GM21619 (cell line): ENCODE measurements at regions not wholly inside any gene's neighbourhood (a gene's known extent, or its start where the extent isn't known, plus 50 kb on each side); places are given as distances from the start of the nearest gene placed in this dataset.
"Not testable (repeated sequence)": the region's sequence is repeated elsewhere in the genome, so short reads cannot be mapped to it uniquely, and the experiment has no call there.

Source experiments
- ATAC-seq: cut with Tn5 transposase; IDR thresholded peaks from one replicate; pipeline ENCODE4 v1.9.1; 2021; ENCODE audit not compliant: unreplicated experiment

DNA sequence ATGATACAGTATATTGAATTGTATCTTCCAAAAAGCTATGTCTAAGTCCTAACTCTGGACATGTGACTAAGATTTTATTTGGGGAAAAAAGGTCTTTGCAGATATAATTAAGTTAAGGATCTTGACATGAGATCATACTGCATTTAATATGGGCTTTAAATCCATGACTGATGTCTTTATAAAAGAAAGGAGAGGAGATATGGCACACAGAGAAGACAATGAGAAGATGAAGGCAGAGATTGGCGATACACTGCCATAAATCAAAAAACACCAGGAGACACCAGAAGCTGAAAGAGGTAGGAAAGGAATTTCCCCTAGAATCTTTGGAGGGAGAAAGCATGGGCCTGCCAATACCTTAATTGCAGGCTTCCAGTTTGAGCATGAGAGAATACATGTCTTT, 1450.2 kb downstream of the HACE1 start:
- no peak for ATAC-seq

DNA sequence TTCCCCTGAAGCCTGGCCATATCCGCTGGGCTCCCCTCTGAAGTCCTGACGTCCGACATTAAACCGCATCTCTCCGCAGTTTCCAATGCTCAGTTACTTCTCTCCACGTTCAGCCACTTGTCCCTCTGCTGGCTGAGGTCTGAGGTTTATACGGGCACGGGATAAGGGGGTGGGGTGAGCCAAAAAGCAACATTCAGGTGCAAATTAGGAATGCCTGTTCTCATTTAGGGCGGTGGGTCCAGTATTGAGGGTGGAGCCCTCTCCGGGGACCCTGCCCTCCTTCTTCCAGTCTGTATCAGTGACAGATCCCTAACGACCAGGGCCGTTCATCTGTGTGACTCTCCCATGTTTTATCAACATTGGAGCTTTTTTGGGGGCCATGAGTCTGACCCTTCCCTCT, 1454.4 kb downstream of the HACE1 start:
- no peak for ATAC-seq

DNA sequence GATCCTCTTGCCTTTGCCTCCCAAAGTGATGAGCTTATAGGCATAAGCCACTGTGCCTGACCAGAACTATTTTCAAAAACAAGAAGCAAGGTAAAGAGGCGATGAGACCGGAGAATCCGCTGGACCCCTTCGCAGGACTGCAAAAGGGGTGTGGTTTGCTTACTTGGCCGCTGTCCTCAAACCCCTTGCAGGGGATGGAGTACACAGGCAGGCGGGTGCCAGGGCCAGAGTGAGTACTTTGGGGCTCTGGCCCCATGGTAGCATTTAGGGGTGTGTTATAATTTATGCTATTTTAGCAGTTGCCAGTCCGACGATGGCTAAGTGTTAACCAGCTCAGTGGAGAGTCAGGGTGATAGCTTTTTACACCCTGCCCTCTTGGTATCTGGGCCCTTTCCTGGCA, 1454.9 kb downstream of the HACE1 start:
- ATAC-seq = no peak

DNA sequence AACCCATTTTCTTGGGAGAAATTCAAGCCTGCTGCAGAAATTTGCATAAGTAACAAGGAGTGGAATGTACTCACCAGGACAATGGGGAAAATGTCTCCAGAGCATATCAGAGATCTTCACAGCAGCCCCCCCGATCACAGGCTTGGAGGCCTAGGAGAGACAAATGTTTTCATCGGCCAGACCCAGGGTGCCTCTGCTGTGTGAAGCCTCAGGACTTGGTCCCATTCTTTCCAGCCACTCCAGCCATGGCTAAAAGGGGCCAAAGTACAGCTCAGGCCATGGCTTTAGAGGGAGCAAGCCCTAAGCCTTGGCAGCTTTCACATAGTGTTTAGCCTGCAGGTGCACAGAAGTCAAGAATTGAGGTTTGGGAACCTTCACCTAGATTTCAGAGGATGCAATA, 1463.0 kb downstream of the HACE1 start:
- ATAC-seq = no peak

DNA sequence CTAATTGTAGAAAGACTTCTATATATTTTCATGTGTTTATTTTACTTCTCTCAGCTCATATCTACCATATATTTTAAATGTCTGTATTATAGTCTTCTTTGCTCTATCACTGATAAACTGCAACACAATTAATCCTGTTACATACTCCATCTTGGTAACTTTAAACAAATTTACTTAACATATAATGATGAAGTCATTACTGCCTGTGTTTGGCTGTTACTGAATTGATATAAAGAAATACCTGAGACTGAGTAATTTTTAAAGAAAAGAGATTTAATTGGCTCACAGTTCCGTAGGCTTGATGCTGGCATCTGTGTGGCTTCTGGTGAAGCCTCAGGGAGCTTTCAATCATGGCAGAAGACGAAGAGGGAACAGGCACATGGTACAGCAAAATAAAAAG, 1480.4 kb downstream of the HACE1 start:
- no peak for ATAC-seq

DNA sequence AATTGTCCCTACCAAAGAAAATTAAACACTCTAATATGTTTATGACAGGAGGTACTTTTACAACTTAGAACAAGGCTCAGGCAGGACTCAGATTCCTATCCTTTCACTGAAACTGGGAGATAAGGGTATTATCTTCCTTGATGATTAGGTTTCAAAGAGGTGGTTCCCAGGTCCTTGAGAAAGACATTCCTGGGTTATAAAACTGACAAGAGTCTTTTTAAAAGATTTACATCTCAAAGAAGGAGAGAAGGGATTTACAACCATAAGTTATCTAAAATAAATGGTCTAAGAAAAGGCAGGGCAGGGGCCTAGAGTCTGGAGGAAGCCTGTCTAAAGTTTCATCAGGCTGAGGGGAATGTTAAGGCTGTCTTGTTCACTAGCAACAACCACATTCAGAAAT, 1492.5 kb downstream of the HACE1 start:
- ATAC-seq = no peak

DNA sequence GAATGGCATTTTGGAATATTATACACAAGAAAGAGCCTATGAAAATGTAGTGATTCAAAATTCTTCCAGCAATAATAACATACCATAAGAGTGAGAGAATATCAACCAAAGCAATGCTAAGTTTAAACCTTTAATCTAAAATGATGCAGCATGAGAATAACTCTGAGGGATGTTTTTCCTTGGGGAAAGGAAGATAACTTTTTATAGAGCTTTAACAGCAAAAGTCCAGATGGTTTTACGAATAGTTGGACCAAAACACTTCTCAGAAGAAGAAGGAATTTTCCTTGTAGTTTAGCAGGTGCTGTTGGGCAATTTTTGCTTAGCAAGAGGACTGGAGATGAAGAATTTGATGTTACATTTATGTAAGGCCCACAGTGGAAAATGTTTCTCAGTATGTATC, 1503.2 kb downstream of the HACE1 start:
- no peak for ATAC-seq

DNA sequence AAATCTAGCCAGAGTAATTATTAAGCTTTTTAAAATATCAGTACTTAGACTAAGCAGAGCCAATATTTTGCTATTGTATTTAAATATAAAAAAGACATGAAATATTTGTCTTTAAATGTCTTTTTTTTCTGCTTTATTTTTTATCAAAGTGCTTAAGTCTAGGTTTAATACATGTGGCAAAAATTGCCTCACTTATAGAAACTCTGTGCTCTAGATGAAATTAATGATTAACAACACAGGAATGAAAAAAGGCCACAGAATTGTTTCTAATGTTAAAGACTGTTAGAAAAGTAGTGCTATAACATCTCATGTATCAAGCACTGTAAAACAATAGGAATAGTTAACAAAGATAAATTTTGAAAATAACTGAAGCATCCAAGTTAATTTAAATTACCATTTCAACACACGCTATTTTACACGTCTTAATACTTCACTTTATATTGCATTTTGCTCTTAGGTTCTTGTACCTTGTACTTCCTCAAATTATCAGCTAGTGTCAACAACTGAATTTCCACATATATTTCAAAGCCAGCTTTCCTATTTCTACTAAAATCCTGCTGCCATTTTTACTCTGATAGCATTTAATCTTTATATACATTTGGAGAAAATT, 1515.1 kb downstream of the HACE1 start:
- no peak for ATAC-seq

DNA sequence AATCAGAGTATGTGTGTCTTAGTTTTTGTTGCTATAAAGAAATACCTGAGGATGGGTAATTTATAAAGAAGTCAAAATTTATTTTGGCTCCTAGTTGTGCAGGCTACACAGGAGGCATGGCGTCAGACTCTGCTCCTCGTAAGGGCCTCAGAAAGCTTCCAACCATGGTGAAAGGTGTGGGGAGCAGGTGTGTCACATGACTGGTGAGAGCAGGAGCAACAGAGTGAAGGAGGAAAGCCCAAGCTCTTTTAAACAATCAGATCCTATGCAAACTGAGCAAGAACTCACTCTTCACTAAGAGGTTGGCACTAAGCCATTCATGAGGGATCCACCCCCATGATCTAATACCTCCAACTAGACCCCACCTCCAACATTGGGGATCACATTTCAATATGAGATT, 1524.3 kb downstream of the HACE1 start:
- ATAC-seq = no peak

DNA sequence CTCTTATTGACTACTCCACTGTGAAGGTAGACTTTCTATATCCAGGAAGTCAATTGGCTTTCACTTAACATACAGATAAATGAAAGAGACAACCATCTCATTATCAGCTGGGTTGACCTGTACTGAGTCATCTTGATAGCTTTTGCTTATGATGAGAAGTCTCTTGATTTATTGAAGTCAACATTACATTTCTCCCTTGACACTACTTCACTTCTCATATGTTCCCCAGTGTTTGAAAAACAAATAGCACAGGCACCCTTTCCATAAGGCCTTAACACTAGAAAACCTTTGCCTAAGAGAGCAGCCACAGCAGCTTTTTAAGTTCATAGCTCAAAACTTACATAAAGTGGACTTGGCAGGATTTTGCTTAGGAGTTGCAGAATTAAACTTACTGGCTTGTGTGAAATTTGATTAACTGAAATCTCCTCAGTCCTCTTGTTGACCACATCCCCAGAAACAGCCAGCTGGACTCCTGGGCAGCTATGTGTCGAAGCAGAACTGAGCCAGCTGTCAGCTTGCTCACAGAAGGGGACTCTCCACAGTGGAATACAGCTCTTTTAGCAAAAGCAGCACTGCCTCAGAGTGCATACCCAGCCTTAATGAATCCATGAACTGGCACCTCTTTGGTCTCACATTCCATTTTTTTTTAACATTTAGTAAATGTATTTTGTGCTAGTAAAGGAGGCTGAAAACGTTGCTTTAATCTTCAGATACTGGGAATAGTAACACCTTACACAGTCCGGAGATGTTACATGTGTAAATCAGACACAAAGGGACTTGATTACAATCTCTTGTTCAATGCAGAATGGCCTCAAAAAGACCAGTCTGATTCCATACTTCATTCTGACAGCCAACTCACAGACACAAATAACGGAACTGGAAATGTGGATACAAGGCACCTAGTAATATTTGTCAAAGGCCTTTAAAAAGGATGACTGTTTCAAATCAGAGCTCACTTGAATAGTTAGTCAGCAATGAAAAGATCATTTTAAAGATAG, 1532.7 kb downstream of the HACE1 start:
- no peak for ATAC-seq

DNA sequence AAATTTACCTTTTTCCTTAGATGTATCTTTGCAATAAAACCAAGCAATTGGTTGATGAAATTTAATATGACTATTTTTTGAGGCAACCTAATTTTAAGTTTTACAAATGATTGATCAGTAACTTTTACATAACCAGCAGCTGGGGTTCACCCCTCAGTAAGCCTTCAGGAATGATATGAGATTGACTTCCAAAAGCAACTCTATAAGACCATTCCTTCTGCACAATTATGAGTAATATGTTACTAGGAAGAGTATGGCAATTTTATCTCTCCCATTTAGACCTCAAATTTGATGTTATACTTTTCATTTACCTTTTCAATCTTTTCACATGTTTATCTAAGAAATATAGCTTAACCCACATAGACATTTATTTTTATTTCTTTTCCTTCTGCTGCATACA, 1546.3 kb downstream of the HACE1 start:
- ATAC-seq = no peak

DNA sequence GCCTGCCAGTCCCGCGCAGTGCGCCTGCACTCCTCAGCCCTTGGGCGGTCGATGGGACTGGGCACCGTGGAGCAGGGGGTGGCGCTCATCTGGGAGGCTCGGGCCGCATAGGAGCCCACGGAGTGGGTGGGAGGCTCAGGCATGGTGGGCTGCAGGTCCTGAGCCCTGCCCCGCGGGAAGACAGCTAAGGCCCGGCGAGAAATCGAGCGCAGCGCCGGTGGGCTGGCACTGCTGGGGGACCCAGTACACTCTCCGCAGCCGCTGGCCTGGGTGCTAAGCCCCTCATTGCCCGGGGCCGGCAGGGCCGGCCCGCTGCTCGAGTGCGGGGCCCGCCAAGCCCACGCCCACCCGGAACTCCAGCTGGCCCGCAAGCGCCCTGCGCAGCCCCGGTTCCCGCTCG, 1565.3 kb downstream of the HACE1 start:
- ATAC-seq = not testable (repeated sequence)

DNA sequence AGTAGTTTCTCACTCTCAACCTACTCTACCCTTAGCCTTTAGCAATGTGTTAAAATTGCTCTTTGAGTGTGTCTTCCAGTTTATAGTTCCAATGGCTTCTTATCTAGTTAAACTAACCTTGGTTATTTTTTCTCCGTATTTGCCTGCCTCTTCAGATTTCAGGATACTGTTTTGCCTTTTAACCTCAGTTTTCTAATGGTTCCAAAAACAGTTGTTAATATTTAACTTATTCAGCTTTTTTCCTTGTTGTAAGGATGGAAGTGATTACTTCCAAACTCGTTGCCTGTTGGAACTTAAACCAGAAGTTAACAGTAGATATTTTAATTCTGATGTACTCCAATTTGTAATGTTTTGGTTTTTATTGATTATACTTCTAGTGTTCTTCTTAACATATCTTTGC, 1574.9 kb downstream of the HACE1 start:
- ATAC-seq = no peak

DNA sequence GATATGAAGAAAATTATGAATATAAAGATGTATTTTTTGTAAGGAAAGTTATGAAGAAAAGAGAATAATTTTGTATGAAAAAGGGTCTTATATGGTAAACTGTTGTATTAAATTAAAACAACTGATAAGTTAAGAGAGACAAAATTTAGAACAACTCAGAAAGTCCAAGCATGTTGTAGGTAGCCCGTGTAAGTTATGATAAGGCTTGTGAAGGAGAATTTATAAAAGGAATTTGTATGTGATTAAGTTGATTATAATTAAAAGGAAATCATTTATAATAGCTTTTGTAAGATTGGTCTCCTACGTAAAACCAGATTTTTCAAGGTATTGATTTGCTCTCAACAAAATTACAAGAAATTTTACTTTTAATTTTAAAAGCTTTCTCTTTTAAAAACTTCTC, 1579.3 kb downstream of the HACE1 start:
- ATAC-seq = no peak

DNA sequence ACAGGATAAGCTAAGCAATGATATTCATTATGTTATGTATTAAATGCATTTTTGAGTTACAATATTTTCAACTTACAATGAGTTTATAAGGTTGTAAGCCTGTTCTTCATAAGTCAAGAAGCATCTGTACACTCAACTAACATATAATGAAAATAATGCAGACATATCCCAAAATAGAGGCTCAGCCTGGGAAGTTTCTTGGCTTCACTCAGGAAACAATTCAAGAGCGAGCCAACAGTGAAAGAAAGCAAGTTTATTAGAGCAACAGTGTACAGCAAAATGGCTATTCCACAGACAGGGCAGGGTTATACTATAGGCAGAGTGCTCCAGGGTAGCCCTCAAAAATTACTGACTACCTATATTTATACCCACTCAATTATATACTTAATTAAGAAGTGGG, 1581.8 kb downstream of the HACE1 start:
- no peak for ATAC-seq

DNA sequence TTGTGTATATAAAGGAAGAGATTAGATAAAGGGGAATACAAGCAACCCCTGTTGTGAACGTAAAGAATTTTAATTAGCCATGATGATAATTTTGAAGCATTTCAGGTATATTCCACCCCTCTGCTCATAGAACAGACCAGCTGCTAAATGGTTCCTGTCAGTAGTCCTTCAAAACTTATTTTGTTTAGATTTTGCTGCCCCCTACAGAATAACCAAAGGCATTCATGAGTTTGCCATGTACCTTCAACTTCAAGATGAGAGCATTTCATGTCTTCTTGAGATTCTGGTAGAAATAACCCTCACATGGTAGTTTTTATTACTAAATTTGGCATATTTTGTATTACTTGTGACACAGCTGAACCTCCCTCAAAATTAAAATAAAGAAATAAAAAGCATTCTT, 1586.7 kb downstream of the HACE1 start:
- ATAC-seq = no peak

DNA sequence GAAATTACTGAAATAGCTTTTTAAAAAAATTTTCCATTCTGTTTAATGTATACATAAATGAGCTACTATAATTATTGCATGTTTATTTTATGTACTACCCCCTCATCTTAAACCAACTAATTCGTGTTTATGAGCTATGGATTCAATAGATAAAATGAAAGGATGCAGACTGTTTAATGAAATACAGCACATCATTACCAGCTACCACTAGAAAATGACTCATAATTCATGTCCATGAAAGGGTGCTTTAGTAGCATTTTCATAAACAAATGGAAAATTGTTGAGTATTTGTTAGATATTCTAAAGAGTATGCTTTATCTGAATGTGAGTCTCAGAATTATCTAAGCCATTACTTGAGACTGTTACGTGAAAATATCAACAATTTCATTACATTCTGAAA, 1590.1 kb downstream of the HACE1 start:
- ATAC-seq = no peak

DNA sequence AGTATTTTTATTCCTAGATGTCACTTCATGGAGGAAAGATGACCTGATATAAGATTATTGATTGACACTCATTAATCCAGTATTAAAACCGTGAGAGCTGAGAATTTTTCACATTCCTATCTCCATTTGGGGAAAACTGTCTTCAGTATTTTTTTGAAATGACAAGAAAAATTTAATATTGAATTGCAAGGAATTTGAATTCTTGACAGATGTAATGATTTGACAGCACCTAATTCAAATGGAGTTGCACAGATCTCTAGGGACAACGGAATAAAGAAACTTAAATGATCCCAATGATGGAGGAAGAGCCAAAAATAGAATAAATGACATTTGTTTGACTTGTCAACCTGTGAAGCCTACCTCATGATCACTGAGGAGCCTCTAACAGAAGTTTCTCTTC, 1591.4 kb downstream of the HACE1 start:
- no peak for ATAC-seq

DNA sequence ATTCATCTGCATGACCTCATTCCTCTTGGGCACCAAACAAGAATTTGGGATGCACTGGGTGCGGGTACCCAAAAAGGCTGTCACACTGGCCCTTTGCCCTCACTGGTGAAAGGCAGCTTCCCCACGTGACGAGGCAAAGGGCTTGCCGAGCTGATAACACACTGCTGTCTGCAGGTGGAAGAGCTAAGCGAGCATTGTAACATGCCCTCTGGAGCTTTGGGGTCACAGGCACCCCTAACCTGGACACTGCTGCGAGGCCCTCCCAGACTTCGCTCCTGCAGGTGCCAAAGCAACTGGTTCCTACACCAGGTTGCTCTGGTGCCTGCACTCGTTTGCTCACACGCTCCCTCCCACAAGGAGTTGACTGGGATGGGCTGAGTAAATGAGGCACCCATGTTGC, 1595.7 kb downstream of the HACE1 start:
- ATAC-seq = no peak

DNA sequence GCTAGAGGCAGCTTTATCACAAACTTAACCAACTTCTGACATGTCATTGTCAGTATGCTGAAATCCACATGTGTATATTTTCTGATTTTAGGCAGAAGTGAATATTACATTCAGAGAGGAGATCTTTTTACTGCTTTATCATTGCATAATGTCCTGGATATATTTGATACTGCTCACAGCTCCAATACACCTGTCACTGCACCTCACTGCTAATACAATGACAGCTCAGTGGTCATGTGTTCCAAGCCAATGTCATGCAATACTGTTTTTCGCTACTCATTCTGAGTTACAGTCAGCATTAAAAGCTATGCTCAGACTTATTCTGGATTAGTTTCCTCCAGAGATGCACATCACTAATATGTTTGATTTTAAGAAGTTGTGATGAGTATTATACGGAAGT, 1604.6 kb downstream of the HACE1 start:
- no peak for ATAC-seq

DNA sequence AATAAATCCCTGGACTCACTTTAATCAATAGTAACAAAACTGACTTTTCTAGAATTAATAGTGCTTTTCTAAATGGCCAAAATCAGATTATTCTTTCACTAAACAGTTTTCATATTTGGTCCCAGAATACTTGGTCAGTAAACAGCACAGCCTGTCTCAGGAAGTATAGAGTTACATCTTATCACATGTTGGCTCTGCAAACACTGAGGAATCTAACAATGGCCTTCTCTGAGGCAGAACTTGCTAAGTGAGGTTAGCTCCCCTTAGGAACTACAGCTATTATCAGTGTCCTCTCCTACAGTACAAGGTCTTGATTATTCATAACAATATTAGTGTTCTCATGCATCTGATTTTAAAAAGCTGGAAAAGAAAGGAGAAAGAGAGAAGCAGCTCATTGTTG, 1622.8 kb downstream of the HACE1 start:
- no peak for ATAC-seq

DNA sequence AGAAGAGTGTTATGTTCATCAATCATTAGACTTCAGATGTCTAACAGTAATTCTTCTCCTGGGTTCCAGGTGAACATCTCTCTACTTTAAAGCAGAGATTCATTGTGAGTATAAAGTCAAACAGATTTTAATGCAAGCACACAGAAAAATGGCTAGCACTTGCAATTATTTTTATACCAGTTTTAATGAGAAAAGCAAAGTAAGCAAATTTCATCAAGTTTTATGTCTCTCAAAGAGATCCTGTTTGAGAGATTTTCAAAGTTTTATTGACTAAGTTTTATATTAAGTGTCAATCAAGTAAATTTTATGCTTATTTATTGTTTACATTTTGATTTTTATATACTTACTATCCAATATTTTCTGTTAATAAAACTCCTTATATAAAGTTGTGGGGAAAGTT, 1628.5 kb downstream of the HACE1 start:
- no peak for ATAC-seq

DNA sequence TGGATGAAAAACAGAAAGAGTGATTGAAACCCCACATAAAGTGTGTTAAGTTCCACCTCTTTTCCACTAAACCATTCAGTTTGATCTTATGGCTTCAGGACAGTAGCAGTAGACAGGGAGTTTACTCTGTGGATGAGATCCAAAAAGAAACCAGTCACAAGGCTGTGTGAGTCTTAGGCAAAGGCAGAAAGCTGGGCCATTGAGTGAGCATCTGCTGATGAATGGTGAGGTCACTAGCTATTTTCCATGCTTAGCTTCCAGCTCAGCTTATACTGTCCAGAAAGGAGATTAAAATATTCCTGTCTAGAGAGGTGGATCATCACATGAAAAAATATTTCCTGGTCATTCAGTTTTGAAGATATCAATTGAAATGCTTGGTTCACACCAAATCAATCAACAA, 1643.9 kb downstream of the HACE1 start:
- ATAC-seq = no peak
